IPS-18c (cell line): ENCODE measurements at regions not wholly inside any gene's neighbourhood (a gene's known extent, or its start where the extent isn't known, plus 50 kb on each side); places are given as distances from the start of the nearest gene placed in this dataset.

Experiments
- H3K4me3 ChIP-seq: 2 replicates; pipeline ENCODE4 v1.7.0; 2013; ENCODE audit warnings: low read depth, mild to moderate bottlenecking, low read length, moderate library complexity; ENCODE audit not compliant: insufficient read depth
- H3K9me3 ChIP-seq: one replicate; pipeline ENCODE4 v1.6.1; 2013; ENCODE audit warnings: mild to moderate bottlenecking, low read length, moderate library complexity; ENCODE audit not compliant: control insufficient read depth, insufficient read depth

DNA sequence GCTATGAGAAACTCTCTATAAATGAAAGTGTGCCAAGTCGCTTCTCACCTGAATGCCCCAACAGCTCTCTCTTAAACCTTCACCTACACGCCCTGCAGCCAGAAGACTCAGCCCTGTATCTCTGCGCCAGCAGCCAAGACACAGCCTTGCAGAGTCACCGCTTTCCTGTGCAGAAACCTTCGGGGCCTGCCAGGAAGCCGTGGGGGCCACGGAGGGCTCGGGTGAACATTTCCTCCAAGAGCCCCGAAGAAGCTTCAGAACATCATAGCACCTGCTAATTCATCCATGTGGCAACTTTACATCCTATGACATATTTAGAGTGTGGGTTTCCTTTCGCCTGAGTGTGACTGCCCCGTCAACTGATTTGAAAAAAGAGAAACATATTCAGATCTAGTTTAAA, 55.7 kb upstream of the PRSS58 start:
- no peak overlapping the region for H3K4me3 ChIP-seq

DNA sequence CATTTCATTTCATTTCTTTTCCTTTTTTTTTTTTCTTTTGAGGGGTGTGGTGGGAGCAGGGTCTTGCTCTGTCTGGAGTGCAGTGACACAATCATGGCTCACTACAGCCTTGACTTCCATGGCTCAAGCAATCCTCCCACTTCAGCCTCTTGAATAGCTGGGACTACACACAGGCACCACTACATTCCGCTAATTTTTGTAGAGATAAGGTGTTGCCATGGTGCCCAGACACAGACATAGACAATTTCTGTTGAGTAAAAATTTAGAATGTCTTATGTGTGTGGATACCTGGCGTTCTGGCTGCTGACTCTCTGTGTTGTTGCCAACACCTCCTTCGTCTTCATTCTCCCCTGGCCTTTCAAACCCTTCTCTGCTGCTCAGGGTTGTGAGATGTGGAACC, 54.0 kb upstream of the PRSS58 start:
- H3K9me3 ChIP-seq = no peaks in the 10 kb centered on the region
- H3K4me3 ChIP-seq = no peak overlapping the region

More for the DNA sequence above, 55.7 kb upstream of the PRSS58 start:
- H3K9me3 ChIP-seq = no peaks in the 10 kb centered on the region

DNA sequence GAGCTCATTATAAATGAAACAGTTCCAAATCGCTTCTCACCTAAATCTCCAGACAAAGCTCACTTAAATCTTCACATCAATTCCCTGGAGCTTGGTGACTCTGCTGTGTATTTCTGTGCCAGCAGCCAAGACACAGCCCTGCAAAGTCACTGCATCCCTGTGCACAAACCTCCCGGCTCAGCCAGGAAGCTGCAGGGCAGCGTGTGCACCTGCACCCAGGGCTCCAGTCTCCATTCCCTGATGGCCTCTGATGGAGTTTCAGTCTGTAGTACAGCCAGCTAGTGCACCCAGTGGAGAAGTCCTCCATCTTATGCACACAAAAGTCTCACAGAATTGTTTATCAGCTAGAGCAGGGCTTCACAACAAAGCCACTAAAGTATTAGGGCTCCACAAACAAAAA, 51.1 kb upstream of the PRSS58 start:
- no peaks in the 10 kb centered on the region for H3K9me3 ChIP-seq
- H3K4me3 ChIP-seq = no peak overlapping the region

DNA sequence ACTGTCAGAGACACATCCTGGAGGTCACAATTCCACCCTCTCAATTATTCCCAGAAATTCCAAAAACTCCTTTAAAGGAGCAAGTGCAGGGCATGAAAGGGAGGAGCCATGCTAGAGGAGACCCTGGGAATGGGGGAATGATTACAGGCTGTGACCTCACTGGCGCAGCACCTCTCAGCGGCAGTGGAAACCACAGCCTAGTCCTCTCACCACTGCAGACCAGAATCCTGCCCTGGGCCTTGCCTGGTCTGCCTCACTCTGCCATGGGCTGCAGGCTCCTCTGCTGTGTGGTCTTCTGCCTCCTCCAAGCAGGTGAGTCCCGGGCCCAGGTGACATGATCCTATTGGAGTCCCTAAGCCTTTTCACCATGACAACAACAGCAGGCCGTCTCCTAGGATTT, 50.5 kb upstream of the PRSS58 start:
- H3K4me3 ChIP-seq = no peak overlapping the region
- H3K9me3 ChIP-seq = no peaks in the 10 kb centered on the region
